Mesenteric fat pad (tissue), 1 donor: ENCODE measurements at regions not wholly inside any gene's neighbourhood (a gene's known extent, or its start where the extent isn't known, plus 50 kb on each side); places are given as distances from the start of the nearest gene placed in this dataset.
"Not testable (repeated sequence)": the region's sequence is repeated elsewhere in the genome, so short reads cannot be mapped to it uniquely, and the experiment has no call there.

ENCODE experiments used
- DNase-seq: peaks from one replicate; pipeline ENCODE4 v3.0.0-alpha.2; 2020; ENCODE audit warnings: low spot score
- donor health status: DM: yes; HTN: yes; CAD: no.

DNA sequence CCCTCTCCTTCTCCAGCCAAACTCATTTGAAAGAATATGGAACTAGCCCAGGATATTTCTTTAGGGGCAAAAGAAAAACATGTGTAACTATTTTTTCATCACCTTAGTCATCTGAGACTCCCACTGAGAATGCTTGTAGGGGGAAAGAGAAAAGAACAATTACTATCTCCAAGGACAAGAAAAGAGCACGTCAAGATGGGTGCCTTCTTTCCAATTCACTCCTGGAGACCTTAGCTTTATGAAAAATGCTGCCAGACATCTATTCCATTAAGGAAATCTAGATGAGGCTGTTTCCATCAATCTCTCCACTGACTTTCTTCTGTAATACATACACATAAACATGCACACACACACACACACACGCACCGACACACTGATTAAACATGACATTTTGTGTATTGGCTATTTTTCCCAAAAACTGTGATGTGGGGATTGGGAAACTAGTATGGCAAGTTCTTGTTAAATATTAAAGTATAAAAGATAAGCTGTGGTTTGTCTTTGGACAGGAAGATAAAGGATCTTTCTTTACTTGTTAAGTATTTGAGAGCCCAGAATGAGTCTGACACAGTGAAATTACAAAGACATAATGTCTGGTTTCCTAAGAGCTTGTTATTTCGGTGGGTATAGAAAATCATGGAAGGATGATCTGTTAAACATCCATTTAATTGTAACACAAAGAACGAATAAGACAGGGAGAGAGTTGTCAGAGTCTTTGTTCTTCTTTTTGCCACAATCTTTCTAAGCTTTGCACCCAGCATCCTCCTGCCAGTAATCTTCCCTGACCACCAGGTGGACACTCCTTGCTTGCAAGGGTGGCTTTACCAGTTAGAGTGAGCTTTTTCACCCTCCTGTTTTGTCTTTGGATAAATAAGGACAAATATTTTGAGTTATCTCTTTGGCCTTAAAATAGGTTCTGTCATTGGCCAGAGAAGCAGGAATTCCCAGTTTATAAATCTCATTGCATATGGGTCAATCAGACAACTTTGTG, 177.3 kb upstream of the TMEM72 start:
- no peak for DNase-seq

DNA sequence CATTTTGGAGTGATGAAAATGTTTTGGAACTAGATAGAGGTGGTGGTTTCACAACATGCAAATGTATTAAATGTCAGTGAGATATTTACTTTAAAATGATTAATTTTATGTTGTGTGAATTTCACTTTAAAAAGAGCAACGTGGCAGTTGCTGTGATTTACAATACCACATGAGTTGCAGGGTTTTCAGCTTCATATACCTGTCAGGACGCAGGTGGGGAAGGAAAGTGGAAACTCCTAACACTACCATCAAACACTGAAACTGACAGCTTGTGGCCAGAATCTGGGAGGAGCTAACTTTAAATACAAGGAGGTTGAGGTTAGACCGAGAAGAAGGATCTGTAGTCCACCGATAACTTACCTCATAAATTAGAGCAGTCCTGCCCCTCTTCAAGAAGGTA, 168.9 kb upstream of the TMEM72 start:
- no peak for DNase-seq

DNA sequence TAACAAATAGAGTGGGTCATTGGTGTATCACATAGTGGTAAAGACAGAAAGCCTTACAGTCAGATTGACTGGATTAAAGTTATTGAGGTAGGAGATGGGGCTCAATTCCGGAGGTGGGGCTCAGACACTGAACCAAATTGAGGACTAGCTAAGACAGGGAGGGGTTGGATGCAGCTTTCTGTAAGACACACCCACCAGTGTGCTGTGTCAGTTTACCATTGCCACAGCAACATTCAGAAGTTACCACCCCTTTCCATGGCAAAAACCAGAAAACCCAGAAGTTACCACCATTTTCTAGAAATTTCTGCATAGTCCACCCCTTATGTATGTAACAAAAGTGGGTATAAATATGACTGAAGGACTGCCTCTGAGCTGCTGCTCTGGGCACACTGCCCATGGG, 167.6 kb upstream of the TMEM72 start:
- DNase-seq, result no peak

DNA sequence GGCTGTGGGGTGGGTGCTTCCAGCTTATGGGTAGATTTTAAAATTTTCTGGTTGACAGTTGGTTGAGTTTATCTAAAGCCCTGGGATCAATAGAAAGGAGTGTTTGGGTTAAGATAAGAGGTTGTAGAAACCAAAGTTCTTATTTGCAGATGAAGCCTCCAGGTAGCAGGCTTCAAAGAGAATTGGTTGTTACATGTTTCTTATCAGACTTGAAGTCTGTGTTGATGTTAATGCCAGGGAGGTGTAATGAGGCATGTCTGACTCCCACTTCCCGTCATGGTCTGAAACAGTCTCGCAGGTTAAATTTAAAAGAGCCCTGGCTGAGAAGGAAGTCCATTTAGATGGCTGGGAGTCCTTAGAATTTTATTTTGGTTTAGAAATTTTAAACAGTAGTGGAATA, 165.2 kb upstream of the TMEM72 start:
- DNase-seq, result no peak

DNA sequence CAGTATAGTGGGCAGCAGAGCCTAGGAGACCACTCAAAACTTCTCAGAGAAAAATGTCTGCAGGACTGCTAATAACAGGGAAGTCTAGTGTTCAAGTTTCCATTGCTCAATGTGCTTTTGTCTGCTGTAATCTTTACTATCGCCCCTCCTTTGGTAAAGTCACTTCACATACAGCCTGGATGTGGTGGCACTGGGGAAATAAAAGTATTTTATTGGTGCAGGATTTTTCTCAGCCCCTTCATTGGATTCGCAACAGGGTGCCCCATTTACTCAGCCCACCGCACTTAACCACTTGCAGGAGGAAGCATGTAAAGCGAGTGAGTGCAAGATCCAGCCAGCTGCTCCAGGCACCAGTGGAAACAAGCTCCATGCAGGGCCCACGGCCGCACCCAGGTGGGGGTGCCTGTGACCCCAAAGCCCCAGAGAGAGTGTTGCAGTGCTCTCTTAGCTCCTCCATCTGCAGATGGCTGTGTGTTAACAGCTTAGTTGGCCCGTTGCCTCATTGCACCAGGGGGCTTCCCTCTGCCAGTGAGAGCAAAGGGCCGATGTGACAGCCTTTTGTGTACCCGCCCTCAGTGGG, 163.5 kb upstream of the TMEM72 start:
- no peak for DNase-seq

DNA sequence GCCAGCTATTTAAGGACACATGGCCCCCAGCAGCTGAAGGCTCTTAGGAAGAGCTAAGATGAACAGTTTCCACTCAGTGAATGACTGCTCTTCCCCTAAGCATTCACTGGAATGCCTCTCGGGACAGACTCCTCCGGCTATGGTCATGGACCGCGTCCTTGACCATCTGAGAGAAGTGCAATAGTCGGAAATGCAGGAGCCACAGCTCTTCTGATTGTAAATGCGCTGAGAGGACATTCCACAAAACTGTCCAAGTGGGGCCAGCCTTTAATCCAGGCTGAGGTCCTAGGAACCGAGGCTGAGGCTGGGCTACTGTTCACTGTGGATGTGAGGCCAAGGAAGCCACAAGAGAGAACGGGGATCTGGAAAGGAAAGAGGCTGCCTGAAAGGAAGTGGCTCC, 162.0 kb upstream of the TMEM72 start:
- no peak for DNase-seq

DNA sequence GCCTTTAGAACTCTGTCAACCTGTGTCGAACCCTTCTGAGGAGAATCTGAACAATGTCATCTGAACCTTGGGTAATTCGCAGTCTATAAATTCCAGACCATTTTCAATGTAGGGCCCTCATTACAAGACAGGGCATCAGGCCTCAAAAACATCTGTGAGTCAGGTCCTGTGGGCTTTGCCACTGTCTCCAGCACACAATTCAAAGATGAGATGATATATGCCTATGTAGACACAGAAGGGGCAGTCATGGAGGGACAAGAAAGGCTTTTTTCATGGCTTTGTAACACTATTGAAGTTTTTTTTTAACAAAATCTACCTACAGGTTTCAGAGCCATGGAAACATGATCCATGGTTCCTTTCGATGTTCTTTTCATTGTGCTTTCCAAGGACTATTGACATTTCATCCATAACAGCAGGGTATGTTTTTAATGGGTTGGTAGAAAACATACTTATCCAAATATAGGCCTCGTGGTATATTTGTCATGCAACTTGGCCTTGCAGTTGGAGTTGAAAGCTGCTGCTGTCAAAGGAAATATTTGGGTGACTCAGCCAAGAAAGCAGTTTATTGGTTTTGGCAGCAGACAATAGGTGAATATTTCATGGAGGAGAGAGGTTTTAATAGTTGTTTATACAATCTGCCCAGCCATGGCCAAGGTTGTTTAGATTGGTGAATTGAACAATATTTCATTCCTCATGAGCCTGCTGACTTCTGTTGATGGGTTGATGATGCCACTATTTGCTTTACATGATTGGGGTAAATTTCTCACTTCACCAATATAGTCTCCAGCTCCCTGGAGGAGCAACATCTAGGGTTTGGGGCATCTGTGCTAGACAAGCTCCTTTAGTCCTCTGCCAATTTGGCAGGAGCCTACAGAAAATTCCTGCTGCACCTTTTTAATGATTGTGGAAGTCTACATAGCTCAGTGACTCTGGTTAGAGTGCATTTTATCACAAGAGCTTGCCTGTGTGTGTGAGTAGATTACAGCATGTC, 158.4 kb upstream of the TMEM72 start:
- DNase-seq, result no peak

DNA sequence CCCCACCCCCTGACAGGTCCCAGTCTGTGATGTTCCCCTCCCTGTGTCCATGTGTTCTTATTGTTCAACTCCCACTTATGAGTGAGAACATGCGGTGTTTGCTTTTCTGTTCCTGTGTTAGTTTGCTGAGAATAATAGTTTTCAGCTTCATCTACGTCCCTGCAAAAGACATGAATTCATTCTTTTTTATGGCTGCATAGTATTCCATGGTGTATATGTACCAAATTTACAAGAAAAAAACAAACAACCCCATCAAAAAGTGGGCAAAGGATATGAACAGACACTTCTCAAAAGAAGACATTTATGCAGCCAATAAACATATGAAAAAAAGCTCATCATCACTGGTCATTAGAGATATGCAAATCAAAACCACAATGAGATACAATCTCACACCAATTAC, 156.8 kb upstream of the TMEM72 start:
- DNase-seq, result not testable (repeated sequence)

DNA sequence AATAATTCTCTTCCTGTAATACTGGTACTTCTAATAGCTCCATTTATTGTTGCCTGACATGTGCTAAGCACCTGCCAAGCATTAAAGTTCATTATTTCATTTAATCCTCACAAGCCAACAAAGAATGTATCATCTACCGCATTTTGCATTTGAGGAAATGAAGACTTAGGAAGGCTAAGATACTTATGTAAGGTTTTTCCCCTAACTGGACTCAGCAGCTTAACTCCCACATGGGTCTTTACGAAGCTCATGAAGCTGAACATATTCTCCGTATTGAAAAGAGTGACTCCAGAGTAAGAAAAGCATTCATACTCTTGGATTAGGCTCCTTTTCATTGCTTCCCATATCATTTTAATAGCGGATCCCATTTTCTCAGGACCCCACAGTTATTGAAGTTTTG, 155.7 kb upstream of the TMEM72 start:
- DNase-seq, result no peak

DNA sequence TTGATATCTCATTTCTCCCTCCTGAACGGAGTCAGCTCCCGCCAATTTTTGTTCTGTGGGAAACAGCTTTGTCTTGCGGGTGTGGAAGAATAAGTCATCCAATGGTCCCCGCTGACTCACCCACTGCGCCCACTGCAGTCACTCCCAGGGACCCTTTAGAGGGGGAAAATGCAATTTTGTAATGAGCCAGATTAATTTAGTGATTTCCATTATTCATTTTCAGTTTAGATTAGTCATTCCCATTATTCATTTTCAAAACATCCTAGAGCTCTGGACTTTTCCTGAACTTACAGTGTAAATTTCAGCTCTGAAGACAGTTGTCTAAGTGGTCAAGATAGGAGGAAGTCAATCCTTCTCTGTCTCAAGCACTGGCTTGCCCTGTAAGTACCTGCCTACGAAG, 154.9 kb upstream of the TMEM72 start:
- no peak for DNase-seq

DNA sequence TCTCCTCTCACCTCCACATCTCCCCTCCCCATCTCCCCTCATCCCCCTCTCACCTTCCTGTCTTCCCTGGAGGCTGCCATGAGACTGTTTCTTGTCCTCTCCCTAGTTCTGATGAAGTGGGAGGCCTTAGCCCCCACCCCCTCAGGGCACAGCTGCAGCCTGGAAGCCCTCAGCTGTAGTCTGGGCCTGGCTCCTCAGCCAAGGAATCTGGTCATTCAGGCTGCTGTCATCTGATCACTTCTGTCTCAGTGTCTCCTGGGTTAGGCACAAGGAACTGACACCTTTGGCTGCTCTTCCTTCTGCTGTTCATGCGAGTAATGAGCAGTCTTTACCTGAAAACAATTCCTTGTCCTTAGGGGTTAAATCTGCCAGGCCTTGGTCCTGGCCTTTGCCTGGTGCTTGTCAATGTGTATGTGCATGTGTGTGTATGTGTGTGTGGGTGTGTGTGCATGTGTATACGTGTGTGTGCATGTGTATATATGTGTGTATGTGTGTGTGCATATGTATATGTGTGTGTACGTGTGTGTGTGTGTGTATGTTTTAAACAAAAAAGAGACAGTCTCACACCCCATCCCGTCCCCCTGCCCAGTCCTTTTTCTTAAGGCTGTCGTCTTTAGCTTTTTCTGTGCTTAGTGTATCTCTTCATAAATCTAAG, 153.5 kb upstream of the TMEM72 start:
- DNase-seq, result no peak

DNA sequence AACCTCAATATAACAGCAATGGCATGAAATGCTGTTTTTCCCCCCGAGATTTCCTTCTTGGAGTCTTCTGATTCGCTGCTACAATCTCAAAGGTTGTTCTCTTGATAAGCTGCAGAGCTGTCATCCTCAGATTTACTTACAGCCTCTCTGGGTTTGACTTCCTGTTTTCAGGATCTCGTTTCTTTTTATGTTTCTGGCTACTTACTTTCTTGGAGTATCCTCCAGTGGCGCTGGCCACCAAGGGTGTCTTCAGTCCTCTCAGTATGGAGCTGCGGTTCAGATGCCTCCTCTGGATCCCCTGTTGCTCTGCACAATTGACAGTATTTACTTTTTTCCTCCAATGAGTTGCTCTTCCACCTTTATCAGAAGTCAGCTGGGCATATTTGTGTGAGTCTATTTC, 152.0 kb upstream of the TMEM72 start:
- DNase-seq, result no peak

DNA sequence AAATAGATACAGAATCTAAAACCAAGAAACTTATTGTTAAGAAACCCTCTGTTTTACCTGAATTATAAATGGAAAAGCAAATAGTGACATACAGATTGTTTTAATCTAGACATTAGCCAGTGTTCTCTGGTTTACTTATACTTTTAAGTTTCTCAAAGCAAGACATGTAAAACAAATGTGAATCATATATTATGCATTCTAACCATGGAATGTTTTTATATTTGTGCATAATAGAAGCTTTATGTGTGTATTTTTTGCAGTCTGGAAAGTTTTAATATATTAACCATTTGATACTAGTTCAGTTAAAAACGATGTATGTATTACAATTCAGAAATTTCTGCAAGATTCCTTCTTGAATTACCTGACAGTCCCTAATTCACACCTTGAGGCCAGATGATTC, 150.6 kb upstream of the TMEM72 start:
- DNase-seq, result no peak

DNA sequence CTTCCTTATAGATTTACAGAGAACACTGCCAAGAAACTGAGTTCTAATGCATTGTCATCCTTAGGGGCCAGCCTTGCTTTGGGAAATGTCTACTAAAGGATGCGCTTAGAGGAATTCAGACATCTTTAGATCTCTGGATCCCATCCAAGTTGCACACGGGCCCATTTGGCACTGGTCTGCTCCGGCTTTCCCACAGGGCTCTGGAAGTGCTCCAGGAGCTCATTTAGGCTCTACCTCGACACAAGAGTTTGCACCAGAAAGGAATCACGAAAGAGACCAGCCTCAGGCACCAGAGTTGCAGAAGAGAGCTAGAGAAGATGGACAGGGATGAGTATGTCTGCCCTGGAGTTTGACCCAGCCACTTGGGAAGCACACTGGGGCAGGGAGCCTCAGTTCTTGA, 150.1 kb upstream of the TMEM72 start:
- no peak for DNase-seq

DNA sequence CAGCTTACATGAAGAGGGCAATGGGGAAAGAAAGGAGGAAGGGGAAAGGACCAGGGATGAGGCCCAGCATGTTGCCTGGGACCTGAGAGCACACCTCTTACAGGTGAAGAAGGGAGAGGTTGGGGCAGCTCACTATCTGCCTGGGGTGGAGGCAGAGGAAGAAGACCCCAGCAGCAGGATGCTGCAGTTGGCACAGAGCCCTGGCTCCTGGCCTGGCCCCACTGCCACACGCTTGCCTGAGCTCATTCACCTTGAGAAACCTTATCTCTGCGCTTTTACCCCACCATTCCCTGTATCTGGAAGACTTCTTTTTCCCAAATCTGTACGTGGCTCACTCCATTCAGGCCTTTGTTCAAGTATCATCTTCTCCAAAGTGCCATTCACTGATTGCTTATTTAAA, 147.8 kb upstream of the TMEM72 start:
- no peak for DNase-seq

DNA sequence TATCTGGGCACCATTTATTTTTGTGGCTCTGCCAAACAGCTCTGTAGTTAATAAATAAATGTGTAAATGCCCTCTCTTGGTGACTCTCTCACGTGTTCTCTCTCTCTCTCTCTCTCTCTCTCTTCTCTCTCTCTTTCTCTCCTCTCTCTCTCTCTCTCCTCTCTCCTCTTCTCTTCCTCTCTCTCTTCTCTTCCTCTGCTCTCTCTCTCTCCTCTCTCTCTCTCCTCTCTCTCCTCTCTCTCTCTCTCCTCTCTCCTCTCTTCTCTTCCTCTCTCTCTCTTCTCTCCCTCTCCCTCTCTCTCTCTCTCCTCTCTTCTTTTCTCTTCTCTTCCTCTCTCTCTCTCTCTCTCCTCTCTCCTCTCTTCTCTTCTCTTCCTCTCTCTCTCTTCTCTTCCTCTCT, 145.8 kb upstream of the TMEM72 start:
- no peak for DNase-seq

DNA sequence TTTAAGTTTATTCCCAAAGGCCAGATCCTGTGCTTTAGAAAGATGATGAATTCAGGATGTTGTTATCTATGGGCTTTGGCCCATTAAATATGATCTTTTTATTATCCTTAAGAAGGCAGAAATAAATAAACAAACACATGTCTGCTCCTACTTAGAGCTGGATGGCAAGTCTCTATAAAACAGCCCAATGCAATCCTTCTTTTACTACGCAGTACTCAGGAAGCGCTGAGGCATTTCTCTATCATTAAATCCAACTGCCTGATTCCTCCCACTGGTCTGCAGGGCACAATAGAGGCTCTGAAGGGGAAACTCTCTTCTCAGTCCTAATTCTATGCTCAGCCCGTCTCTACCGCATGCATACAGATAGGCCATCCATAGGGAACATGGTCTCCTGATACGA, 144.5 kb upstream of the TMEM72 start:
- no peak for DNase-seq

DNA sequence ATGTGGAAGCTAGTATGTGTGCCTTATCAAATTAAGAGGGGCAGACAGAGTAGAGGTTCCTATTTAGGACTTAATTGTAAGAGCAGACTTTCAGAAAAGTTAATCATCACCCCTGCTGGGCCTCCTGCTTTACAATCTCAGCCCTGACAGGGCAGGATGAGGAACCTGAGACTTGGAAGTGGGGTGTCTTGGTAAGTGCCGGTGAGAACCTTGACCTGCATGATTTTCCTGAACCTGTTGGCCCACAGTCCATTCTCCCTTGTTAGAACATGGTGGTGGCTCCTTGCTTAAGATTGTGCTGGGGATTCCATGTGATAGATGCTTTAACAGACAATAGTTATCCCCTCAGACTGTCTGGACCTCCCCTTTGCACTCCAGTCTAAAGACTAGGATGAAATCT, 141.7 kb upstream of the TMEM72 start:
- no peak for DNase-seq

DNA sequence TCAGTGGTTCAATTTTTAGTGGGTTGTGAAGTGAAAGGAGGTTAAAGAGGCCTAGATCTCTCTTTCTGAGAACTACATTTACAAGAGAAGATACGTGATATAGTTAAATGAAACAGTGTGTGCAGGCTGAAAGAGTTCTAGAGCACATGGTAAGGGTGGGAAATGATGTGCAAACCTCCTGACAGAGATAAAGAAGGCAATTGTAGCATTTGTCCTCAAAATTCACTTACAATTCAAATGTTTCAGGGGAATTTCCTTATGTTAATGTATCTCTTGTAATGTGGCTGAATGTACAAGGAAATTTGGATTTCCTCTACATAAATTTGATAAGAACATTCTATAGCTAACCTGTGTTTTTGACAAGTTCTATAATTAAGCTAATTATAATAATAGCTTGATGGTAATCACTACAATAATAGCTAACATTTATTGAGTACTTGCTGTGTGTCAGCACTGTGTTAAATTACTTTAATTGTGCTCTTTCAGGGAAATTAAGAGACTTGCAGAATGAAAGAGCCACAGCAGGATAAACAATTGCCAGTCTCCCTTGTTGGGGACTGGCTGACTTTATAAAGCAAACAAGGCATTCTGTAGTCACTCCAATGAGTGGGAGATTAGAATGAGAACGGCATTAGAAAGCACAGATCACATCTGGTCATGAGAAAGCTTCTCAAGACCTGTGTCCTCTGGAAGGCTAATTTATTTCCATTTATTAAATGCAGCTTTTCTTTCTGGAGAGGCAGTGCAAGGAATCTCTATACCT, 139.7 kb upstream of the TMEM72 start:
- DNase-seq, result no peak

DNA sequence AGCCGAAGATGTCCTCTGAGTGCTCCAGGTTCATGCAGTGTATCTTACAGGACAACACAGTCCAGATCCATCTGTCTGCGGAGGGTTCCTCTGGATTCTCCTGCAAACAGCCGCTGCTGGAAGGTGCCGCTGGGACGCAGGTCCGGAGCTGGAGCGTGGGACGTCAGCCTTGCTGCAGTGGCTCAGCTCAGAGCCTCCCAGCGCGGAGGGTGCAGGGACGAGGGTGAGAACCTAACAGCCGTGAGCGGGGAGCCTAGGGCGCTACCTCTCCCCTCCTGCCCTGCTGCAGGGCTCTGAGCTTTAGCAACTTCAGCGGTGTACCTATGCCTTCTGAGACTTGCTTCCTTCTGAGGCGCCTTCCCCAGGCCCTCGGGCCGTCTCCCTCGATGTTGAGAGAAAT, 137.6 kb upstream of the TMEM72 start:
- DNase-seq, result no peak
